ENCODE measurements at regions not wholly inside any gene's neighbourhood (a gene's known extent, or its start where the extent isn't known, plus 50 kb on each side); places are given as distances from the start of the nearest gene placed in this dataset.

DNA sequence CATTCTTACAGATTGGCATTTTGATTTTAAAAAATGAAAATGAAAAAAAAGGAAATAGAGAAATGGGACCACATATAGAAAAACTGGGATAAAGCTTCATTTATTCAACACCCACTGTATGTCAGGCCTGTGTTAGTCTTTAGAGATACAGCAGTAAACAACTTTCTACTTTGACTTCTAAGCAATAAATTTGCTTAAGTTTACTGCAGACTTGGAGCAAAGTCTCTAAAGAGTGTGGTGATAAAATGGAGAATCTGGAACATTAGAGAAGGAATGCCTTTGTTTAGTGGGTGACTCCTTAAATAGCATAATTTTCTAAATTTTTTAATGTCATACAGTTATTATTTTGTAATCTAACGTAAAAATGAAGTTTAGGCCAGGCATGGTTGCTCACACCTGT lies 80.7 kb upstream of the CNKSR3 start:
- no peak overlapping the region for H3K9ac ChIP-seq (ENCODE audit: low read length)
- no peaks in the 10 kb centered on the region for H4K20me1 ChIP-seq (ENCODE audit: insufficient read depth)
- ChIA-PET POLR2A (no interaction called here), RAD21 (ENCODE audit: low non-redundant PET in 1 of 2, low total read pairs in 2 of 2, uncharacterized antibody in 2 of 2, unreplicated experiment in 2 of 2) (no interaction called here), CTCF (no interaction called here)
- H3K4me1 ChIP-seq (ENCODE audit: control insufficient read depth in 1 of 2, insufficient read depth in 2 of 2, low read length in 2 of 2): no peaks in the 10 kb centered on the region
- H3K4me3 ChIP-seq (replicated peaks in 1 of 2; ENCODE audit: low read depth in 1 of 2, low read length in 2 of 2): no peak overlapping the region
- no TSS peak for BruUV-seq (replicated peaks)
- TF ChIP-seq YY1 (IDR thresholded peaks at IDR 0.05; ENCODE audit: extremely low read depth, insufficient replicate concordance, low read depth, low read length): no peak
- TF ChIP-seq, protein P1, sequence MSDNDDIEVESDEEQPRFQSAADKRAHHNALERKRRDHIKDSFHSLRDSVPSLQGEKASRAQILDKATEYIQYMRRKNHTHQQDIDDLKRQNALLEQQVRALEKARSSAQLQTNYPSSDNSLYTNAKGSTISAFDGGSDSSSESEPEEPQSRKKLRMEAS (IDR thresholded peaks at IDR 0.05): no peak
- no peak for TF ChIP-seq SIN3A (IDR thresholded peaks at IDR 0.05; ENCODE audit: low read depth)
- no peak for TF ChIP-seq CBX3 (IDR thresholded peaks at IDR 0.05; ENCODE audit: low read depth)
- TF ChIP-seq POLR2A (IDR thresholded peaks at IDR 0.05; ENCODE audit: borderline replicate concordance, extremely low read depth, insufficient read depth, insufficient read length): no peak
- TF ChIP-seq, protein P2, sequence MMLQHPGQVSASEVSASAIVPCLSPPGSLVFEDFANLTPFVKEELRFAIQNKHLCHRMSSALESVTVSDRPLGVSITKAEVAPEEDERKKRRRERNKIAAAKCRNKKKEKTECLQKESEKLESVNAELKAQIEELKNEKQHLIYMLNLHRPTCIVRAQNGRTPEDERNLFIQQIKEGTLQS (IDR thresholded peaks at IDR 0.05): no peak
- no peak for TF ChIP-seq RAD21 (IDR thresholded peaks at IDR 0.05; ENCODE audit: low read depth)
- no peaks in the 10 kb centered on the region for H3K36me3 ChIP-seq (ENCODE audit: control insufficient read depth in 1 of 2, insufficient read depth in 2 of 2, low read length in 2 of 2)
- intact Hi-C loops (cut with micrococcal nuclease): no loop called here
- no peak for DNase-seq (ENCODE audit: low read depth, low spot score)
- no peak overlapping the region for H2AFZ ChIP-seq (ENCODE audit: low read depth, low read length, poor library complexity, severe bottlenecking)
- ATAC-seq: no peak
- no peaks in the 10 kb centered on the region for H3K27me3 ChIP-seq (ENCODE audit: insufficient read depth, low read length)
- H3K9me3 ChIP-seq (ENCODE audit: control insufficient read depth in 1 of 2, insufficient read depth in 1 of 2, low read depth in 1 of 2, low read length in 2 of 2): no peaks in the 10 kb centered on the region
- no peaks in the 10 kb centered on the region for H3K79me2 ChIP-seq (ENCODE audit: insufficient read depth, low read length)
- no peak overlapping the region for H3K27ac ChIP-seq (ENCODE audit: low read depth, low read length)
- no peaks in the 10 kb centered on the region for H3K9me2 ChIP-seq (ENCODE audit: insufficient read depth)
- H3K4me2 ChIP-seq (ENCODE audit: low read length): no peak overlapping the region

DNA sequence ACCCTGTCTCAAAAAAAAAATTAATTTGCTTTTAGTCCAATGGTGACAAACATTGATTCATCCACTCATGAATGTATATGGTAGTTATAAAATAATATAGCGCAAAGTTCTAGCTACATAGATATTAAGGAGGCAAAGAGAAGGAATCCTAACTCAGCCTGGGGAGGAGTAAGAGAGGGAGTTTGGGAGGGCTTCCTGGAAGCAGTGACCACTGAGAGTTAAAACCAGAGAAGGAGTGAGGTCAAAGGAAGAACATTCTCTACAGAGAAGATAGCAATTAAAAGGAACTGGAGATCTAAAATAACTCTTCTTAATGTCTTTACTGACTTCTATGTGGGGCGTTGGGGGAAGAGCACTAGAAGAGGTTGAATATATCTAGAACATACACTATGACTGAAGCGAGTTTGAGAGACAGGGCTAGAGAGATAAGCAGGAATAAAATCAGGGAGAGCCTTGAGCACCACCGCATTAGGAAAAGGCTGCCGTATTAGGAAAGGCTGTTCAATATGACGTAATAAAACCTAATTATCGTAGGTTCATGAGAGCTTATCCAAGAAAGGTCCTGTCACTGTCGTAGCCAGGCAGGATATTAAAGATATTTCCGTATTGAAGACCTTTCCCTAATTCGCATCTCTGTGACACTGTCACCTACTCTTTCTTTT lies 81.8 kb upstream of the CNKSR3 start:
- intact Hi-C loops (cut with micrococcal nuclease): no loop called here
- TF ChIP-seq POLR2AphosphoS5 (IDR thresholded peaks at IDR 0.05; ENCODE audit: low read depth, low read length) (no peak), CEBPB (IDR thresholded peaks at IDR 0.05; ENCODE audit: low read depth) (no peak), SRF (IDR thresholded peaks at IDR 0.05; ENCODE audit: low read depth) (no peak)
- TF ChIP-seq, protein P2 (IDR thresholded peaks at IDR 0.05): no peak
- TF ChIP-seq, protein P3, sequence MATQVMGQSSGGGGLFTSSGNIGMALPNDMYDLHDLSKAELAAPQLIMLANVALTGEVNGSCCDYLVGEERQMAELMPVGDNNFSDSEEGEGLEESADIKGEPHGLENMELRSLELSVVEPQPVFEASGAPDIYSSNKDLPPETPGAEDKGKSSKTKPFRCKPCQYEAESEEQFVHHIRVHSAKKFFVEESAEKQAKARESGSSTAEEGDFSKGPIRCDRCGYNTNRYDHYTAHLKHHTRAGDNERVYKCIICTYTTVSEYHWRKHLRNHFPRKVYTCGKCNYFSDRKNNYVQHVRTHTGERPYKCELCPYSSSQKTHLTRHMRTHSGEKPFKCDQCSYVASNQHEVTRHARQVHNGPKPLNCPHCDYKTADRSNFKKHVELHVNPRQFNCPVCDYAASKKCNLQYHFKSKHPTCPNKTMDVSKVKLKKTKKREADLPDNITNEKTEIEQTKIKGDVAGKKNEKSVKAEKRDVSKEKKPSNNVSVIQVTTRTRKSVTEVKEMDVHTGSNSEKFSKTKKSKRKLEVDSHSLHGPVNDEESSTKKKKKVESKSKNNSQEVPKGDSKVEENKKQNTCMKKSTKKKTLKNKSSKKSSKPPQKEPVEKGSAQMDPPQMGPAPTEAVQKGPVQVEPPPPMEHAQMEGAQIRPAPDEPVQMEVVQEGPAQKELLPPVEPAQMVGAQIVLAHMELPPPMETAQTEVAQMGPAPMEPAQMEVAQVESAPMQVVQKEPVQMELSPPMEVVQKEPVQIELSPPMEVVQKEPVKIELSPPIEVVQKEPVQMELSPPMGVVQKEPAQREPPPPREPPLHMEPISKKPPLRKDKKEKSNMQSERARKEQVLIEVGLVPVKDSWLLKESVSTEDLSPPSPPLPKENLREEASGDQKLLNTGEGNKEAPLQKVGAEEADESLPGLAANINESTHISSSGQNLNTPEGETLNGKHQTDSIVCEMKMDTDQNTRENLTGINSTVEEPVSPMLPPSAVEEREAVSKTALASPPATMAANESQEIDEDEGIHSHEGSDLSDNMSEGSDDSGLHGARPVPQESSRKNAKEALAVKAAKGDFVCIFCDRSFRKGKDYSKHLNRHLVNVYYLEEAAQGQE (IDR thresholded peaks at IDR 0.05; ENCODE audit: low read depth): no peak
- Histone ChIP-seq H3K4me2 (ENCODE audit: low read length) (no peak overlapping the region), H3K9me3 (ENCODE audit: control insufficient read depth in 1 of 2, insufficient read depth in 1 of 2, low read depth in 1 of 2, low read length in 2 of 2) (no peaks in the 10 kb centered on the region), H3K9ac (ENCODE audit: low read length) (no peak overlapping the region), H3K79me2 (ENCODE audit: insufficient read depth, low read length) (no peaks in the 10 kb centered on the region), H4K20me1 (ENCODE audit: insufficient read depth) (no peaks in the 10 kb centered on the region), H3K27ac (ENCODE audit: low read depth, low read length) (no peak overlapping the region), H3K4me1 (ENCODE audit: control insufficient read depth in 1 of 2, insufficient read depth in 2 of 2, low read length in 2 of 2) (no peaks in the 10 kb centered on the region), H3K36me3 (ENCODE audit: control insufficient read depth in 1 of 2, insufficient read depth in 2 of 2, low read length in 2 of 2) (no peaks in the 10 kb centered on the region), H3K27me3 (ENCODE audit: insufficient read depth, low read length) (no peaks in the 10 kb centered on the region), H3K4me3 (replicated peaks in 1 of 2; ENCODE audit: low read depth in 1 of 2, low read length in 2 of 2) (no peak overlapping the region), H3K9me2 (ENCODE audit: insufficient read depth) (no peaks in the 10 kb centered on the region), H2AFZ (ENCODE audit: low read depth, low read length, poor library complexity, severe bottlenecking) (no peak overlapping the region)
- ATAC-seq (no peak), DNase-seq (ENCODE audit: low read depth, low spot score) (no peak)
- ChIA-PET CTCF (no interaction called here), POLR2A (no interaction called here), RAD21 (ENCODE audit: low non-redundant PET in 1 of 2, low total read pairs in 2 of 2, uncharacterized antibody in 2 of 2, unreplicated experiment in 2 of 2) (no interaction called here)
- no TSS peak for BruUV-seq (replicated peaks)
